C4-2B (cell line): ENCODE measurements at regions not wholly inside any gene's neighbourhood (a gene's known extent, or its start where the extent isn't known, plus 50 kb on each side); places are given as distances from the start of the nearest gene placed in this dataset.

Experiments
- CTCF ChIP-seq: fragments of 450-650 bp; conservative IDR thresholded peaks from 2 replicates; pipeline ENCODE4 v1.5.1; 2017; ENCODE audit warnings: mild to moderate bottlenecking
- ZFX ChIP-seq: fragments of 450-650 bp; IDR thresholded peaks from 2 replicates; pipeline ENCODE4 v1.6.1; 2017

GRCh38 chr10:129397198-129397974 is 69.7 kb upstream of the MGMT start:
- no peak for TF ChIP-seq ZFX
- no peak for TF ChIP-seq CTCF
